ENCODE measurements at regions not wholly inside any gene's neighbourhood (a gene's known extent, or its start where the extent isn't known, plus 50 kb on each side); places are given as distances from the start of the nearest gene placed in this dataset.
A peak's percentile ranks its signal among the peaks of the same experiment; 100 is the strongest.
"Not testable (repeated sequence)": the region's sequence is repeated elsewhere in the genome, so short reads cannot be mapped to it uniquely, and the experiment has no call there.

DNA sequence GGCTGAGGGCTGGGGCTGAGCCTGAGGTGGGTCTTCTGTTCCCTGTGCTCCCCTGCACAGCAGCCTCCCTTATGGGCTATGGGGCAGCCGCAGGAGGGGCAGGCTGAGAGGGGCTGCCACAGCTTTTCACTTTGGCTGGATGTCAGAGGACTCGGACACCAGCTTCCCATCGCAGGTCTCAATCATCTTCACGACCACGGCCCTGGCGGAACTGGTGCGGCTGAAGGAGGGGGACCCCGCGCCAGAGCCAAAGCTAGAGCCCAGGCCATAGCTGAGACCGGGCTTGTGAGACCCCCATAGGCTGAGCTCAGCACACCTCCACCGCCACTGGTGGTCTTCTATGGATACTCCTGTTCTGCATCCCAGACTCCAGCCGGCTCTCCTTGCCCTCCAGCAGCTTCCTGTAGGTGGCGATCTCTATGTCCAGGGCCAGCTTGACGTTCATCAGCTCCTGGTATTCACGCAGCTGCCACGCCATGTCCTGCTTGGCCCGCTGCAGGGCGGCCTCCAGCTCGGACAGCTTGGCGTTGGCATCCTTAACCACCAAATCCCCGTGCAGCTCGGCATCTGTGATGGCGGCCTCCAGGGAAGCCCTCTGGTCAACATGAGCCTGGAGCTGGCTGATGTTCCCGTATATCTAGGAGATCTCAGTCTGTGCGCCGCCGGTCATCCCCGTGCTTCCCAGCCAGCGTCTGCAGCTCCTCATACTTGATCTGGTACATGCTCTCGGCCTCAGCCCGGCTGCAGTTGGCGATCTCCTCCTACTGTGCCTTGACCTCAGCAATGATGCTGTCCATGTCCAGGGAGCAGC lies 181.7 kb upstream of the SYNPR start:
- no peak for DNase-seq (ENCODE audit: low read depth)

DNA sequence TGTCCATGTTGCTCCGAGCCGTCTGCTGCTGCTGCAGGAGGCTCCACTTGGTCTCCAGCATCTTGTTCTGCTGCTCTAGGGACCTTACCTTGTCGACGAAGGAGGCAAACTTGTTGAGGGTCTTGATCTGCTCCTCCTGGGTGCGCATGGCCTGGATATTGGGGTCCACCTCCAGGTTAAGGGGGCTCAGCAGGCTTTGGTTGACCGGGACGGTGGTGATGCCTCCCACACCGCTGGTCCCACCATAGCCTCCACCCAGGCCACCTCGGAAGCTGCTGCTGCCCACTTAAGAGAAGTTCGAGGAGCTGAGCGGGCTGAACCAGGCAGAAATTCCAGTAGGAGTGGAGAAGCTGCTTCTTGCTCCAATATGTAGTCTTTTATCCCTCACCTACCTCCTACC lies 180.7 kb upstream of the SYNPR start:
- DNase-seq (ENCODE audit: low read depth), result no peak

DNA sequence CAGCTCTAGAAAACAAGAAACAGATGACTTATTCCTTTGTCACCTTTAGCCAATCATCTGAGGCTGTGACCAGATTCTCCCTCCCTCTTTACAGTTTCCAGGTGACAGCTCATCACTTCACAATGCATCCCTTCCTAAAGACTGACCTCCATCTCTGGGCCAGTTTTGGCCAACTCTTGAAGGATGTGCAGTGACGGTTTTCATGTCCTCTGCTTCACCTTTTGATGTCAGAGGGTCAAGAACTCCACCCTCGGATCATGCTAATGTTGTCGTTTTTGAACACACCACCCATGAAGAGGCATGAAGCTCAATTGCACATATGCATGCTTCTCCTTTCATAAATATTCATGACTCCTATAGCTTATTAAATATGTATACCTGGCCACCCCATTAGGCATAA lies 161.2 kb upstream of the SYNPR start:
- no peak for DNase-seq (ENCODE audit: low read depth)

DNA sequence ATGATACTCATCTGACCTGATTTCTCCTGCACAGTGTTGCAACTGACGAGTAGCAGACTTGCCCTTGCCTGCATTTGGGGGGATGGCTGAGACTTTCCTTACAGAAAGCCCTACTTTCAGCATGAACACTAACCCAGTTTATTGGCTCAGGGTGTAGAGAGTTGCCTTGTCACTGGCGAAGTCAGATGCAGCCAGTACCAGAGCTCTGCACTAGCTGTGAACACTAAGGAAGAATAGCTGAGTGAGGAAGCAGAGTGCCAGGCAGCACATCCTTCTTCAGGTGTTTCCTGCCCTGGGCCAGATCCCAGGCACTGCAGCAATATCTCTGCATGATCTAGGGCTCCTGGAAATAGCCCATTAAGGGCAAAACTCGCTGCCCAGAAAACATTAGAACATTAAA lies 154.0 kb upstream of the SYNPR start:
- DNase-seq (ENCODE audit: low read depth), result no peak

DNA sequence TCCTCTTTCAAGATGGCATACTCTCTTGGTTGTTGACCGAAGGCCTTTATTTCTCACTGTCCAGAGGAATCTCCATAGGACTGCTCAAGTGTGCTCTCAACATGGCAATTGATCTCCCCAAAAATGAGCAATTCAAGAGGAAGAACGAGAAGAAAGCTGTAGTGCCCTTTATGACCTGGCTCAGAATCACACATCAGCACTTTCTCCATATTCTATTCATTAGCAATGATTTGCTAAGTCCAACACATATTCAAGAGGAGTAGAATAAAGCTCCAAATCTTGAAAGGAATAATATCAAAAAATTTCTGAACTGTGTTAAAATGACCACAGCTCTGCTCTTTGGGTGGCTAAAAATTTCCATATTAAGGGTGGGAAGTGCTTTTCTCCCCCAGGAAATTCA lies 151.6 kb upstream of the SYNPR start:
- no peak for DNase-seq (ENCODE audit: low read depth)

DNA sequence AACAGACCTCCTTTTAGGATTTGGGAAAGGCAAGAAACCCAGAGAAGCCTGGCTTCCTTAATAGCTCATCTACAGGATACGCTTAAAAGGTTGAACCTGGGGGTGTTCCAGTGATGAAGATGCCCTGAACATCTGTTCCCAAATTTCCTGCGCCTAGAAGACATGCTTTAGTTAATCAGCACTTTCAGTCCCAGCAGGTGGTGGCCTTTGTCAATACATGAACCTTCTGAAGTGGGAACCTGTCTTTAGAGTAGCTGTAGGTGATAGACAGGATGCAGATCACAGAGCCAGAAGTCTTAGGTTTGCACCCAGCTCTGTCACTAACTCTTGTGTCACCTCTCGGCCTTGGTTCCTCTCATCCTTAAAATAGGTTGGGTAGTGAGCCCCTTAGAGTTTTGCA lies 149.7 kb upstream of the SYNPR start:
- DNase-seq (ENCODE audit: low read depth), result no peak

DNA sequence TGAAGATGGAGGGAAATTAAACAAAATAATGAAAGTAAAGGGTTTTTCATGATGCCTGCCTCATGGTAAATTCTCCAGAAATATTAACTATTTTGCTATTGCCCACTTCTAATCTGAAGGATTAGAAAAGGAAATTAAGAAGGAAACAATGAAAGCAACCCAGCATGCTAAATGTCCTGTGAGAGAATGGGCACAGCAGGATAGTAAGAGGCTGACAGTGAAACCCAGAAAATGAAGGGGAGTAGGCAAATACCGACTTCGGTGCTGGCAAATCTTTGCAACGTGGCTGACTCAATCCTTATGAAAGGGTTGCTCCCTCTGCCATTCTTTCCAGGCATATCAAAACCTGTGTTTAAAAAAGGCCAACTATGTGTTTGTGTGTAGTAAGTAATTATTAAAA lies 147.5 kb upstream of the SYNPR start:
- DNase-seq (ENCODE audit: low read depth), result no peak

DNA sequence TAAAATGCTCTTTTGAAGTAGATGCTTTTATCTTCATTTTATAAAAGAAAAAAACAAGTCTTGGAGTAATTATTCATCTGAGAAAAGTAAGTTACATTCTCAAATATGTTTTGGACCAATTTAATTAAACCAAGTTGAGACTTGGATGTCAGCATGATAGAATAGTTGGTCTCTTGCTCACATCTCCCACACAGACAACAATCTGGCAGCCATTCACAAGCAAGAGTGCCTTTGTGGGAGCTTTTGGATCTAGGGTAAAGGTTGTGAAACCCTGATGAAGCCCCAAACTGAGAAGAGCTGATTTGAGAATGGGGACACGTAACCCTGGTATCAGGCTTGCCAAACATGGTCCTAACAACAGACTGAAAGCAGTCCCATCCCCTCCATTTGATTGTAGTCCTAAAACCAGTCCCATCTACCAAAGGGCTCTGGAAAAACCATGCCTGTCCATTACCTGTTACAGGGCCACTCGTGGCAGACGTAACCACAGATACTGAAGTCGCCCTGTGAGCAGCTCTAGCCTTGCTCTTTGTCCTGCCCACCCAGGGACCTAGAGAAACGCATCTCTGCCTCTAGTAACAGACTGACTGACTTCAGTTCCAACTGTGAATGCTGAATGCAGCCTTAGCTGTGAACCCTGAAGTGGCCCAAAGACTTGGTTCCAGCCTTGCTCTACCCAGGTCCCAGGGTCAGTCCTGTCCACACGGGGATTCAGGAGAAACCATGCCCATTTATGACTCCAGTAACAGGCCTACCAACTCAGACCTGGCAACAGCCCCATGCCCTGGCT lies 145.5 kb upstream of the SYNPR start:
- peak; percentile 13 for DNase-seq (ENCODE audit: low read depth)

DNA sequence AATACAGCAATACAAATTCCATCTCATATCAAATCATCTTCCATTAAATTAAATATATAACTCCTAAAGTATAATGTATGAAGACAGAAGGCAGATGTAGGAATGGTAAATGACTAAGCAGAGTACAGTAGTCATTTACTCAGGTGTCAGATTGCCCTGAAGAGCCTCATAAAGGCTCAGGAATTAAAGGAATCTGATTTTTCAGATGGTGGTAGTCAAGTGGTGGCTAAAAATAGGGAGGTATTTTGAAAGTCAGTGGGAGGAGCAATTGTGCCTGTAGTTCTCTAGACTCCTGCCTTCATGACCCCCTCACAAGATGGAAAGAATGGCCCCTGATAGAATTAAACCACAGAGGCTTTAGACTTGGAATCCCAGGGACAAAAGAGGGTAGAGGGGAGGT lies 142.7 kb upstream of the SYNPR start:
- peak; percentile 49 for DNase-seq (ENCODE audit: low read depth)

DNA sequence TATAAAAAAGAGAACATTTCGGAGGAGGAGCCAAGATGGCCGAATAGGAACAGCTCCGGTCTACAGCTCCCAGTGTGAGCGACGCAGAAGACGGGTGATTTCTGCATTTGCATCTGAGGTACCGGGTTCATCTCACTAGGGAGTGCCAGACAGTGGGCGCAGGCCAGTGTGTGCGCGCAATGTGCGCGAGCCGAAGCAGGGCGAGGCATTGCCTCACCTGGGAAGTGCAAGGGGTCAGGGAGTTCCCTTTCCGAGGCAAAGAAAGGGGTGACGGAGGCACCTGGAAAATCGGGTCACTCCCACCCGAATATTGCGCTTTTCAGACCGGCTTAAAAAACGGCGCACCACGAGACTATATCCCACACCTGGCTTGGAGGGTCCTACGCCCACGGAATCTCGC lies 141.9 kb upstream of the SYNPR start:
- DNase-seq (ENCODE audit: low read depth), result not testable (repeated sequence)

DNA sequence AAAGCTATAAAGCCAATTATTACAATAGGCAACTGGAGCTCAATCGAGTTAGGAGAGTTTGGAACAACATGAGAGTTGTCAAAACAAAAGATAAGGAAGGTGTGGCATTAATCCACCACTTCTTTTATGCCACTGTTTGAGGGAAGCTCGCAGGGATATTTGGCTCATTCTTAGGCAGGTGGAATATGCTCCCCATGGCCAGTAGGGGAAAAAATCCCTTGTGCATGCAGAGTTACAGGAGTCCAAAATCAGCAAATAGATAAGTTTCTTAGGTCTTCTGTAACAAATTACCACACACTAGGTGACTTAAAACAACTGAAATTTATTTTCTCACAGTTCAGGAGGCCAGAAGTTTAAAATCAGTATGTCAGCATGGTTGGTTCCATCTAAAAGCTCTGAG lies 135.4 kb upstream of the SYNPR start:
- no peak for DNase-seq (ENCODE audit: low read depth)

DNA sequence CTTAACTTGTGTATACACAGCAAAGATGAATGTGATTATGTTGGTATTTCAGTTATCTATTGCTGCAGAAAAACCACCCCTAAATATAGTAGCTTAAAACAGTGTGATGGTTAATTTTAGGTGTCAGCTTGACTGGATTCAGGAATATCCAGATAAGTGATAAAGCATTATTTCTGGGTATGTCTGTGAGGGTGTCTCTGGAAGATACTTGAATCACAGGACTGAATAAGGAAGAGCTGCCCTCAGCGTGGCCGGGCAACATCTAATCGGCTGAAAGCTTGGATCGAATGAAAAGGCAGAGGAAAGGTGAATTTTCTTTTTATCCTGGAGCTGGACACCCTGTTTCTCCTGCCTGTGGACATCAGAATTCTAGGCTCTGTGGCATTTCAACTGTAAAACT lies 132.0 kb upstream of the SYNPR start:
- no peak for DNase-seq (ENCODE audit: low read depth)

DNA sequence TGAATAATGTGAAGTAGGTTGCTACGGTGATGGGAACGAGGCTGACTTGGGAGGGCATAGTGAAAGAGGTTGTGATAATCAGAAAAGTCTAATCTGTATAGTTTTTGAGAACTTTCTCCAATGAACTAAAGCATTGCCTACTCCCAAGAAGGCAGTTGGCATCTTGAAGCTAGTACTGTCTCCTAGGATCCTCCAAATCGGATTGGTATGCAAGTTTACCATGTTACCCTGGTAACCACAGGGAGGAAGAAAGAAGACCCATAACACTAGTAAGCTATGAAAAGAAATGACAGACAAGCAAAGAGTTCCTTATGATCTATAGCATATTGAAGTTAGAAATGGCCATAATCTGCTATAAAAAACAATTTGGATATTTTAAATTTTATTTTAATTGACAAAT lies 127.2 kb upstream of the SYNPR start:
- DNase-seq (ENCODE audit: low read depth), result no peak

DNA sequence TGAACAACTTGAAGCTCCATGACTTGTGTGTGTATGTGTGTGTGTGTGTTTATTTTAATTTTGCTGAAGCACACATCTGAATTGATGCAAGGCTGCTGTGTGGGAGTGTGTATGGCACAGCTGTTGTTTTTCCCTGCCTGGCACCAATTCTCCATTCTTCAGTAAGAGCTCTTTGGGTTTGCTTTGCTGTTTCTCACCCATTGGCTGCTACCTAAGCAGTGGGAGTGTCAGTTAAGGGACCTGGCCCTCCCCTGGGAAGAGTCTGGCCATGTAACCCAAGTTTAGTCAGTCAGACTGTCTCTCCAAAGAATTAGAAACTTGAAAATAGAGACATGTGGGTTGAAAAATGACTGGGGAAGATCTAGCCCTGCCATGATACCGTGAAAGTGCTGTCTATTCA lies 126.2 kb upstream of the SYNPR start:
- DNase-seq (ENCODE audit: low read depth), result no peak

DNA sequence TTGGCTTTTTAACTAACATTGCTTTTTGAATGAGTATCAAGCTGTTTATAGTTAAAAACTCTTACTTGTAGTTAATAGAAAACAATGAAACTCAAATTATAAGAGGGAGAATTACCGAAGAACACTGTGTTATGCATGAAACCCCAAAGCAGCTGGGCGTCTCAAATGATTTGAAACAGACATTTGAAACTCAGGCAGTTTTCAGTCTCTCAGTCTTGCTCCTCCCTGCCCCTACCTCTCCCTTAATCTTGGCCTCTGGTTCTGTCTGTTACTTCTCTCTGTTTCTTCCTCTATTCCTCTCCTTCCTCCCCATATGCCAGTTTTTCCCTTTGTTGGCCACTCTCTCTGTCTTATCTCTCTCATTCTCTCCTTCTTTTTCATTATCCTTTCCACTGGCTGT lies 118.3 kb upstream of the SYNPR start:
- DNase-seq (ENCODE audit: low read depth), result no peak

DNA sequence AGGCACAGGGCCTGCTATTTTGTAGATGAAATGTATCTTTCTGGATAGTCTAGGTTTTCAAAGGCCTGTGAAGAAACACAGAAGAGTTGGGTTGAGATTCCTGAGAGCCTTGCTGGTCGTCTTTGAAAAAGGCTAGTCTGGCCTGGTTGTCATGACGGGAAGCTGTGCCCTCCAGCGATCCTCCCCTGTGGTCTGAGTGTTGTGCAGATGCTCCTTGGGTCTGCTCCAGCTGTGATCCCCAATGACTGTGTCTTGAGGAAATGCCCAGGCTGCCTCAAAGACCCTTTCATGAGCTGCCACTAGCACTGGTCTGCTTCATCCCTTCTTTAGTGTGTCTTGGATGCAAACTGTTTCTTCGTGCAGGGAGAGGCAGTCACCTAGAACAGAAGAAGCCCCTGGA lies 111.0 kb upstream of the SYNPR start:
- no peak for DNase-seq (ENCODE audit: low read depth)

DNA sequence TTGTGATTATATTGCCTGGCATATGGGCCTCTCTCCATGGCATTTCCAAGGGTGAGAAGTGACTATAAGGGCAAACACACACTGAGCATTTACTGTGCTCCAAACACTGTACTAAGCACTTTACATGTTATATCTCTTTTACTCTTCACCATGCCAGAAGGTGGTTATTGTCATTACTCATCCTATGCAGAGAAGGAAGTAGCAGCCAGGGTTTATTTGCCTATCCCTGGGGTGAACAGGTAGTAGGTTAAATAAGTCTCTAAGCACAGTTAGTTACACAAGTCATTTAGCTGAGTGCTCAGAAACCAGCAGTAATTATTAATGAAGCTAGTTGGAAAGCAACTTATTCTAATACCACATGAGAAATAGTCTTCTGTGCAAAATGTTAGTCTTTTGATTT lies 109.9 kb upstream of the SYNPR start:
- DNase-seq (ENCODE audit: low read depth), result no peak

DNA sequence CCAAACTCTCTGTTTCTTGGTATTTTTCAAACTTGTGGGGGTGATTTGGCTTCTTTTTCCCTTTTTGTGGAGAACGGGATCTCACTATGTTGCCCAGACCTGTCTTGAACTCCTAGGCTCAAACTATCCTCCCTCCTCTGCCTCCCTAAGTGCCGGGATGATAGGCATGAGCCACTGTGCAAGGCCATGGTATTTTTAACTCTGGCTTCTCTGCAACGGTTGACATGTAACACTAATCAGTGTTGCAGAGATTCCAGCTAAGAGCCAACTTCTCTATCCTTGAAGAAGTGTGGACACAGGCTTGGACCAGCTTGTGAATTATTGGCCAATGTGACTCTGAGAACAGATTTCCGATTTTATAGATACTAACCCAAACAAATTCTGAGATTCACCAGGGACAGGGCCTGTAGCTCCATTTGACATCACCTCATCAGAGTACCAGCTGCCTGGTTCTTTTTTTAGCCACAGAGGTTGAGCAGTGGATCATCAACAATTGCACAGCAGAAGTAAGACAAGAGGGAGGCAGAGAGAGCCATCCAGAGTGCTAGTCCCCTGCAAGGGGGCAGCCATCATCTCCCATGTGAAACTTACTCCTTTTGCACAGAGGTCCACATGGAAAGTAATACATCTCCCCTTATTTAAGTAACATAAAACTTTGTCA lies 98.1 kb upstream of the SYNPR start:
- no peak for DNase-seq (ENCODE audit: low read depth)

DNA sequence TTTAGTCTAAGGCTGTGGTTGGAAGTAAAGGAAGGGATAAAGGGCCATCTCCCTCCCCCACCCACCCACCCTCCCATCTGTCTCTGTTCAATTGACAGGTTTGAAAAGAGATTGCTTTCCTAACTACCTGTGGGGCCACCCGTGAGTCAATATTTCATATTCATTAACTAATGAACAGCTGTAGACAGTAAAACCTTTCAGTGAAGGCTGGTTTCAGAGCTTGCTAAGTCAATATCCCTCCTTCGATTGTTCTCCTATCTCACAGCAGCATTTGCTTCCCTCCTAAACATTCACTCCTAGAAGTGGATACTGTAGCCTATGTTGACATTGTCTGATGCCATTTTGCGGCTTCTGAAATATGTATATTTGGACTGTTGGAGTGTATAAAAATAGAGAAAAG lies 85.9 kb upstream of the SYNPR start:
- DNase-seq (ENCODE audit: low read depth), result no peak

DNA sequence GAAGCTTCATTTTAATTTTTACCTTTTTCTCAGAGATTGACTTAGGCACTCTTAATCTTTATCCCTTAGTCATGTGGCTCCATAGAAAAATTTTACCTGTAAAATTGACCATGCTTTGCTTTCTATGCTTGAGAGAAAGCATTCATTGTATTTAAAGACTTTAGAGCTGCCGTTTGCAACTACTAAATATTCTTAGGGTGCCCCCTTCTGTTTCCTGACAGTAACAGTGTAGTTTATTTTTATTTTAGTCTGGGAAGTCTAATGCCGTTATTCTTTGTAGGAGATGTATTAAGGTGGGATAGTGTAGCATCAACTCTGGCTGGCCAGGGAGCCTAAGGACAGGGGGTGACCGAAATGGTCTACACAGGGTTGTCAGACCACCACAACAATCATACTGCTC lies 84.5 kb upstream of the SYNPR start:
- peak; percentile 35 for DNase-seq (ENCODE audit: low read depth)

DNA sequence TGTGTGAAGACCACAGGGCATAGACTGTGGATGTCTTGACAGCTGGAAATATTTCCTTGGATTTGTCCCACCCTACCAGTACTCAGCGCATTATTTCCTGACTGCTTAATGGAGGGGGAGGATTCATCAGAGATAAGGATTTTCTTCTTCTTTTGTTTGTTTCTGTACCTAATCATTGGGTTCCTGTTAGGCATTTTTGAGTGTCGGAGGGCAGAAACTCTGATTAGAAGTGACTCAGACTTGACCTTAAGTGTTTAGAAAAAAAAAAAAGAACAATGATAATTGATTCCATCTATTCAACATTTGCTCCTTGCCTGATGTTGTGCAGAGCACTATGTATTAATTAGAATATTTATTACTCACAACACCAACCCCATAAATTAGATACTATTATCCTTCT lies 78.5 kb upstream of the SYNPR start:
- no peak for DNase-seq (ENCODE audit: low read depth)

DNA sequence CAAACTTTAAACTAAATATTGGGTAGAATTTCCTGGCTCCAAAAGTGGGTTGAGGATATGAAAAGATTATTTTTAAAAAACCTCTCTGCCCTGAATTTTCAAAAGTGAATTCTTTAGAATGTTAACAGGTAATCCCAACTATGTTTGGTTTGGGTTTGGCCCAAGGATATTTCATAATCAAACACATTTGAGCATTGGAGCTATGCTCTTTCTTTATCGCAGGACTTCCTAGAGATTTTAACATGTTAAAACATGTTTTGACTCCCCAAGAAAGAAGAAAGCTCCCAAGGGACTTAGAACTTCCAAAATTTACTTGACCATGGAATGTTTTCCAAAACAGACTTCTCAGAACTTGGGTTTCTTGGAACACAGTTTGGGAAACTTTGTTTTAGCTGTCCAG lies 75.6 kb upstream of the SYNPR start:
- DNase-seq (ENCODE audit: low read depth), result no peak

DNA sequence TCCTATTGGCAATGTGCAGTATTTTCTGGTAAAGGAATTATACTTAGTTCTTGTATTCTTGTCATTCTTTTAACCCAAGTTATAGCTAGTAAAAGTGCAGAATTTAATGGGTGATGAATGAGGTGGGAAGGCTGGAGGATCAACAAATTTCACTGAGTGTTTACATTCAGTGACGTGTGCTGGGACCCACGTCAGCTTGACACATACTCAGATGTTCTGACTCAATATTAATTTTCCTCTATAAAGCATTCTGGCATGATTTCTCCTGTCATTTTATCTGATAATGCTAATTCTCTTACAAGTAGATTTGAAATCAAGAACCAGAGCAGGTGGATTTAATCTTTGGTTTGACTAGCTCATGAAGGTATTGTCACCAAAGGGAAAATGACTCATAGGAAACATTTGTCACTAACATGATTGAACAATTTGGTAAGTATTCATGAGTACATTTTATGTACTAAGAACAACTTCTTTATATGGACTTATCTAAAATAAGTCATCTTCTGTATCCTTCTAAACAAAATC lies 71.0 kb upstream of the SYNPR start:
- no peak for DNase-seq (ENCODE audit: low read depth)

Data from EH (cell line).